DND-41 (cell line): ENCODE measurements at regions not wholly inside any gene's neighbourhood (a gene's known extent, or its start where the extent isn't known, plus 50 kb on each side); places are given as distances from the start of the nearest gene placed in this dataset.

Experiments
- EZH2 ChIP-seq: IDR thresholded peaks from 3 replicates; pipeline ENCODE4 v1.6.1; 2012; ENCODE audit warnings: borderline replicate concordance, low read depth, mild to moderate bottlenecking, moderate library complexity, low read length, inconsistent platforms; ENCODE audit not compliant: severe bottlenecking
- TF ChIP-seq, protein P1 (sequence below): IDR thresholded peaks from 2 replicates; pipeline ENCODE4 v1.5.1; 2012; ENCODE audit warnings: borderline replicate concordance, low read length, moderate library complexity, mild to moderate bottlenecking; ENCODE audit not compliant: poor library complexity, severe bottlenecking; ENCODE audit errors: extremely low read depth

DNA sequence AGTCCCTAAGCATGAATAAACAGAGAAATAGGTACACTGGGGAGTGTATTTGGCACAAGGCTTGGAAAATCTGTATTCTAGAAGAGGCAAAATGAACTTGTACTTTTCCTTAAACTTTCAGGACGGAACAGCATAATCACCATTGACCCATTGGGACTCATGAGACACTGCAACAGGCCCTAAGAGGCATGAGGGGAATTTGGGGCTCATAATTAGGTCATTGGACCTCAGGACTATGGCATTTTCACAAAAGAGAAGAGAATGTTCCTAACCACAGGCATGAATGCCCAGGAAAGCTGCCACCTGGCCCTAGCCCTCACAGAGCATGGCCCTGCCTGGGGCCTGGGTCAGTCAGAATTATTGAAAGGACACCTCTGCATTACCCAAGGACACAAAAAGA is 67.9 kb upstream of the PIK3C3 start:
- TF ChIP-seq, protein P1, sequence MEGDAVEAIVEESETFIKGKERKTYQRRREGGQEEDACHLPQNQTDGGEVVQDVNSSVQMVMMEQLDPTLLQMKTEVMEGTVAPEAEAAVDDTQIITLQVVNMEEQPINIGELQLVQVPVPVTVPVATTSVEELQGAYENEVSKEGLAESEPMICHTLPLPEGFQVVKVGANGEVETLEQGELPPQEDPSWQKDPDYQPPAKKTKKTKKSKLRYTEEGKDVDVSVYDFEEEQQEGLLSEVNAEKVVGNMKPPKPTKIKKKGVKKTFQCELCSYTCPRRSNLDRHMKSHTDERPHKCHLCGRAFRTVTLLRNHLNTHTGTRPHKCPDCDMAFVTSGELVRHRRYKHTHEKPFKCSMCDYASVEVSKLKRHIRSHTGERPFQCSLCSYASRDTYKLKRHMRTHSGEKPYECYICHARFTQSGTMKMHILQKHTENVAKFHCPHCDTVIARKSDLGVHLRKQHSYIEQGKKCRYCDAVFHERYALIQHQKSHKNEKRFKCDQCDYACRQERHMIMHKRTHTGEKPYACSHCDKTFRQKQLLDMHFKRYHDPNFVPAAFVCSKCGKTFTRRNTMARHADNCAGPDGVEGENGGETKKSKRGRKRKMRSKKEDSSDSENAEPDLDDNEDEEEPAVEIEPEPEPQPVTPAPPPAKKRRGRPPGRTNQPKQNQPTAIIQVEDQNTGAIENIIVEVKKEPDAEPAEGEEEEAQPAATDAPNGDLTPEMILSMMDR: no peak
- TF ChIP-seq EZH2: no peak
